ENCODE measurements at regions not wholly inside any gene's neighbourhood (a gene's known extent, or its start where the extent isn't known, plus 50 kb on each side); places are given as distances from the start of the nearest gene placed in this dataset.

- DNase-seq (ENCODE audit: low read depth in 2 of 2): no peak
Observed at GRCh38 chr21:16911166-16911607, 601.7 kb upstream of the CXADR start.

GRCh38 chr21:16912075-16912474, 600.8 kb upstream of the CXADR start:
- no peak for DNase-seq (ENCODE audit: low read depth in 2 of 2)

- no peak for DNase-seq (ENCODE audit: low read depth in 2 of 2)
Observed at GRCh38 chr21:16913010-16913409, 599.8 kb upstream of the CXADR start.

- DNase-seq (ENCODE audit: low read depth in 2 of 2): no peak
Observed at GRCh38 chr21:16928439-16928838, 584.4 kb upstream of the CXADR start.

- no peak for DNase-seq (ENCODE audit: low read depth in 2 of 2)
Observed at GRCh38 chr21:16932314-16932713, 580.5 kb upstream of the CXADR start.

GRCh38 chr21:16942703-16943102, 570.1 kb upstream of the CXADR start:
- no peak for DNase-seq (ENCODE audit: low read depth in 2 of 2)

GRCh38 chr21:16943231-16943630, 569.6 kb upstream of the CXADR start:
- no peak for DNase-seq (ENCODE audit: low read depth in 2 of 2)

GRCh38 chr21:16945580-16945979, 567.3 kb upstream of the CXADR start:
- DNase-seq (ENCODE audit: low read depth in 2 of 2): no peak

- no peak for DNase-seq (ENCODE audit: low read depth in 2 of 2)
Observed at GRCh38 chr21:16956824-16957223, 556.0 kb upstream of the CXADR start.

- no peak for DNase-seq (ENCODE audit: low read depth in 2 of 2)
Observed at GRCh38 chr21:16965424-16965823, 547.4 kb upstream of the CXADR start.

- no peak for DNase-seq (ENCODE audit: low read depth in 2 of 2)
Observed at GRCh38 chr21:16968436-16968835, 544.4 kb upstream of the CXADR start.

- DNase-seq (ENCODE audit: low read depth in 2 of 2): no peak
Observed at GRCh38 chr21:16969636-16970035, 543.2 kb upstream of the CXADR start.

- no peak for DNase-seq (ENCODE audit: low read depth in 2 of 2)
Observed at GRCh38 chr21:16974060-16974459, 538.8 kb upstream of the CXADR start.

- no peak for DNase-seq (ENCODE audit: low read depth in 2 of 2)
Observed at GRCh38 chr21:16976193-16976592, 536.6 kb upstream of the CXADR start.

GRCh38 chr21:16978309-16978895, 534.4 kb upstream of the CXADR start:
- DNase-seq (ENCODE audit: low read depth in 2 of 2): no peak

GRCh38 chr21:16979574-16979973, 533.3 kb upstream of the CXADR start:
- DNase-seq (ENCODE audit: low read depth in 2 of 2): no peak

- DNase-seq (ENCODE audit: low read depth in 2 of 2): no peak
Observed at GRCh38 chr21:16983420-16983819, 529.4 kb upstream of the CXADR start.

GRCh38 chr21:16992448-16992847, 520.4 kb upstream of the CXADR start:
- no peak for DNase-seq (ENCODE audit: low read depth in 2 of 2)

- no peak for DNase-seq (ENCODE audit: low read depth in 2 of 2)
Observed at GRCh38 chr21:16993416-16994038, 519.3 kb upstream of the CXADR start.

GRCh38 chr21:17002594-17003257, 510.1 kb upstream of the CXADR start:
- no peak for DNase-seq (ENCODE audit: low read depth in 2 of 2)

- DNase-seq (ENCODE audit: low read depth in 2 of 2): no peak
Observed at GRCh38 chr21:17003258-17003615, 509.6 kb upstream of the CXADR start.

GRCh38 chr21:17003763-17004373, 509.0 kb upstream of the CXADR start:
- no peak for DNase-seq (ENCODE audit: low read depth in 2 of 2)

- DNase-seq (ENCODE audit: low read depth in 2 of 2): no peak
Observed at GRCh38 chr21:17032141-17032655, 480.6 kb upstream of the CXADR start.

All from stimulated activated CD8-positive, alpha-beta memory T cell treated with anti-CD3 and anti-CD28 coated beads, Interleukin-15, amount 100 ng/mL, for 48 hours (primary cell).